Hepatocyte (in vitro differentiated cells): ENCODE measurements at regions not wholly inside any gene's neighbourhood (a gene's known extent, or its start where the extent isn't known, plus 50 kb on each side); places are given as distances from the start of the nearest gene placed in this dataset.

Experiments used
- DNase-seq: peaks from one replicate; pipeline ENCODE4 v3.0.0-alpha.2; 2016; ENCODE audit warnings: low spot score
- H2AFZ ChIP-seq: fragments of 200-600 bp; sonication (generic); 2 replicates; pipeline ENCODE4 v1.6.0; 2016; ENCODE audit warnings: antibody characterized with exemption, mild to moderate bottlenecking
- H3K27ac ChIP-seq: fragments of 200-600 bp; sonication (generic); 2 replicates; pipeline ENCODE4 v1.5.1; 2016; ENCODE audit warnings: mild to moderate bottlenecking
- H3K27me3 ChIP-seq: fragments of 200-600 bp; sonication (generic); 2 replicates; pipeline ENCODE4 v1.6.1; 2016
- H3K36me3 ChIP-seq: fragments of 200-600 bp; sonication (generic); replicated peaks from 2 replicates; pipeline ENCODE4 v1.5.1; 2016; ENCODE audit warnings: low read depth; ENCODE audit not compliant: insufficient read depth
- H3K4me1 ChIP-seq: fragments of 200-600 bp; sonication (generic); 2 replicates; pipeline ENCODE4 v1.5.1; 2016; ENCODE audit warnings: mild to moderate bottlenecking, moderate library complexity; ENCODE audit not compliant: insufficient read depth
- H3K4me2 ChIP-seq: fragments of 200-600 bp; sonication (generic); 2 replicates; pipeline ENCODE4 v1.6.0; 2016
- H3K4me3 ChIP-seq: fragments of 200-600 bp; sonication (generic); 2 replicates; pipeline ENCODE4 v1.5.1; 2016; ENCODE audit warnings: mild to moderate bottlenecking
- H3K79me2 ChIP-seq: fragments of 200-600 bp; sonication (generic); 2 replicates; pipeline ENCODE4 v1.6.0; 2017; ENCODE audit warnings: mild to moderate bottlenecking
- H3K9me2 ChIP-seq: fragments of 200-600 bp; sonication (generic); replicated peaks from 2 replicates; pipeline ENCODE4 v1.6.0; 2017; ENCODE audit warnings: mild to moderate bottlenecking; ENCODE audit not compliant: insufficient read depth
- H3K9me3 ChIP-seq: fragments of 200-600 bp; sonication (generic); 2 replicates; pipeline ENCODE4 v1.5.1; 2016; ENCODE audit warnings: low read depth, mild to moderate bottlenecking
- H4K20me1 ChIP-seq: fragments of 200-600 bp; sonication (generic); 2 replicates; pipeline ENCODE4 v1.6.0; 2016; ENCODE audit warnings: mild to moderate bottlenecking; ENCODE audit not compliant: insufficient read depth, poor library complexity, severe bottlenecking
- CTCF ChIP-seq: fragments of 200-600 bp; sonication (generic); IDR thresholded peaks from 2 replicates; pipeline ENCODE4 v1.5.1; 2016; ENCODE audit warnings: antibody characterized with exemption, mild to moderate bottlenecking; ENCODE audit not compliant: poor library complexity
- EZH2 ChIP-seq: fragments of 200-600 bp; sonication (generic); IDR thresholded peaks from 2 replicates; pipeline ENCODE4 v1.6.1; 2016; ENCODE audit warnings: antibody characterized with exemption, mild to moderate bottlenecking, borderline replicate concordance
- EZH2phosphoT487 ChIP-seq: fragments of 200-600 bp; sonication (generic); IDR thresholded peaks from one replicate; pipeline ENCODE4 v1.6.1; 2018; ENCODE audit warnings: antibody characterized with exemption, mild to moderate bottlenecking, low read depth, moderate library complexity; ENCODE audit not compliant: unreplicated experiment, severe bottlenecking
- WGBS: methylation state at CpG from one replicate; pipeline ENCODE4 v1.1.6; 2016; ENCODE audit warnings: low lambda C conversion rate; ENCODE audit errors: missing lambda C conversion rate; 5-methylcytosine and 5-hydroxymethylcytosine counted together

- H2AFZ ChIP-seq, result no peak overlapping the region
- H3K4me2 ChIP-seq, result no peak overlapping the region
- H3K4me1 ChIP-seq, result no peaks in the 10 kb centered on the region
- TF ChIP-seq CTCF (no peak), EZH2phosphoT487 (no peak), EZH2 (no peak)
- H3K4me3 ChIP-seq, result no peak overlapping the region
- H3K9me2 ChIP-seq, result no peaks in the 10 kb centered on the region
- no peaks in the 10 kb centered on the region for H3K36me3 ChIP-seq
- H3K27ac ChIP-seq, result no peak overlapping the region
- DNase-seq, result no peak
- H3K79me2 ChIP-seq, result no peaks in the 10 kb centered on the region
- no peaks in the 10 kb centered on the region for H3K9me3 ChIP-seq
- H3K27me3 ChIP-seq, result no peaks in the 10 kb centered on the region
- H4K20me1 ChIP-seq, result no peaks in the 10 kb centered on the region
These were observed 108.8 kb upstream of the MAGI3 start for GRCh38 chr1:113281550-113281949.

GRCh38 chr1:113282008-113282892 lies 108.1 kb upstream of the MAGI3 start:
- Histone ChIP-seq H3K36me3 (no peaks in the 10 kb centered on the region), H3K27me3 (no peaks in the 10 kb centered on the region), H4K20me1 (no peaks in the 10 kb centered on the region), H3K4me3 (no peak overlapping the region), H3K4me2 (no peak overlapping the region), H3K4me1 (no peaks in the 10 kb centered on the region), H3K79me2 (no peaks in the 10 kb centered on the region), H3K27ac (no peak overlapping the region), H3K9me2 (no peaks in the 10 kb centered on the region), H2AFZ (no peak overlapping the region), H3K9me3 (no peaks in the 10 kb centered on the region)
- WGBS, result 68% methylated on average over 3 of the region's 3 CpGs
- TF ChIP-seq CTCF (no peak), EZH2phosphoT487 (no peak), EZH2 (no peak)
- no peak for DNase-seq

GRCh38 chr1:113282893-113283285 lies 107.4 kb upstream of the MAGI3 start:
- Histone ChIP-seq H3K4me3 (no peak overlapping the region), H3K4me2 (no peak overlapping the region), H3K9me2 (no peaks in the 10 kb centered on the region), H3K4me1 (no peaks in the 10 kb centered on the region), H3K36me3 (no peaks in the 10 kb centered on the region), H4K20me1 (no peaks in the 10 kb centered on the region), H2AFZ (no peak overlapping the region), H3K27me3 (no peaks in the 10 kb centered on the region), H3K9me3 (no peaks in the 10 kb centered on the region), H3K27ac (no peak overlapping the region), H3K79me2 (no peaks in the 10 kb centered on the region)
- WGBS, result 89% methylated on average over 11 of the region's 11 CpGs
- no peak for DNase-seq
- TF ChIP-seq EZH2 (no peak), CTCF (no peak), EZH2phosphoT487 (no peak)
